H9 (cell line): ENCODE measurements at regions not wholly inside any gene's neighbourhood (a gene's known extent, or its start where the extent isn't known, plus 50 kb on each side); places are given as distances from the start of the nearest gene placed in this dataset.

Experiments used
- DNase-seq: peaks from one replicate; pipeline ENCODE4 v3.0.0-alpha.2; 2017
- H2AFZ ChIP-seq: one replicate; pipeline ENCODE4 v1.6.1; 2013; ENCODE audit warnings: mild to moderate bottlenecking, low read length, control low read depth, moderate library complexity
- H2AK5ac ChIP-seq: 2 replicates; pipeline ENCODE4 v1.6.1; 2013; ENCODE audit warnings: low read length, control low read depth, mixed read lengths; ENCODE audit not compliant: insufficient read length
- H2BK120ac ChIP-seq: one replicate; pipeline ENCODE4 v1.6.1; 2013; ENCODE audit warnings: low read depth, mild to moderate bottlenecking, low read length, control low read depth, inconsistent platforms; ENCODE audit not compliant: poor library complexity, severe bottlenecking
- H2BK12ac ChIP-seq: 2 replicates; pipeline ENCODE4 v1.6.1; 2013; ENCODE audit warnings: low read length, control low read depth, mixed read lengths, low read depth; ENCODE audit not compliant: insufficient read length
- H2BK15ac ChIP-seq: 2 replicates; pipeline ENCODE4 v1.6.1; 2013; ENCODE audit warnings: low read depth, low read length, control low read depth
- H2BK20ac ChIP-seq: one replicate; pipeline ENCODE4 v1.6.1; 2013; ENCODE audit warnings: low read depth, mild to moderate bottlenecking, low read length, control low read depth, inconsistent platforms; ENCODE audit not compliant: poor library complexity, severe bottlenecking
- H2BK5ac ChIP-seq: 2 replicates; pipeline ENCODE4 v1.6.1; 2013; ENCODE audit warnings: low read length, control low read depth, mixed read lengths; ENCODE audit not compliant: insufficient read length
- H3K14ac ChIP-seq: 2 replicates; pipeline ENCODE4 v1.6.1; 2013; ENCODE audit warnings: low read length, control low read depth; ENCODE audit not compliant: insufficient read depth
- H3K18ac ChIP-seq: 2 replicates; pipeline ENCODE4 v1.6.1; 2013; ENCODE audit warnings: low read depth, mild to moderate bottlenecking, mixed read lengths, low read length, control low read depth; ENCODE audit not compliant: insufficient read length
- H3K23ac ChIP-seq: 2 replicates; pipeline ENCODE4 v1.6.1; 2013; ENCODE audit warnings: low read length, control low read depth, mixed read lengths, low read depth; ENCODE audit not compliant: insufficient read length
- H3K23me2 ChIP-seq: 2 replicates; pipeline ENCODE4 v1.6.1; 2013; ENCODE audit warnings: low read depth, mild to moderate bottlenecking, mixed read lengths, low read length, control low read depth; ENCODE audit not compliant: insufficient read length, poor library complexity, severe bottlenecking
- H3K27ac ChIP-seq: 2 replicates; pipeline ENCODE4 v1.5.1; 2013; ENCODE audit warnings: low read length, control low read depth, mixed read lengths, low read depth; ENCODE audit not compliant: insufficient read length
- H3K27me3 ChIP-seq: 2 replicates; pipeline ENCODE4 v1.6.1; 2013; ENCODE audit warnings: low read length, control low read depth, inconsistent platforms; ENCODE audit not compliant: insufficient read depth
- H3K4ac ChIP-seq: 2 replicates; pipeline ENCODE4 v1.6.1; 2013; ENCODE audit warnings: low read depth, mild to moderate bottlenecking, control low read depth, inconsistent platforms, low read length, moderate library complexity
- H3K4me1 ChIP-seq: 2 replicates; pipeline ENCODE4 v1.6.1; 2013; ENCODE audit warnings: low read length, control low read depth, inconsistent platforms; ENCODE audit not compliant: insufficient read depth
- H3K4me2 ChIP-seq: 2 replicates; pipeline ENCODE4 v1.6.1; 2013; ENCODE audit warnings: low read length, control low read depth, mixed read lengths; ENCODE audit not compliant: insufficient read length, insufficient read depth
- H3K56ac ChIP-seq: 2 replicates; pipeline ENCODE4 v1.6.1; 2013; ENCODE audit warnings: low read depth, mild to moderate bottlenecking, mixed read lengths, low read length, control low read depth; ENCODE audit not compliant: insufficient read length
- H3K79me1 ChIP-seq: 2 replicates; pipeline ENCODE4 v1.6.1; 2013; ENCODE audit warnings: low read depth, mild to moderate bottlenecking, moderate library complexity, low read length, control low read depth, inconsistent platforms; ENCODE audit not compliant: insufficient read depth, poor library complexity, severe bottlenecking
- H3K79me2 ChIP-seq: 2 replicates; pipeline ENCODE4 v1.6.1; 2013; ENCODE audit warnings: low read length, control low read depth, inconsistent platforms; ENCODE audit not compliant: insufficient read depth
- H3K9ac ChIP-seq: 2 replicates; pipeline ENCODE4 v1.6.1; 2013; ENCODE audit warnings: low read length, control low read depth, mixed read lengths; ENCODE audit not compliant: insufficient read length; ENCODE audit errors: extremely low read depth
- H3K9me3 ChIP-seq: one replicate; pipeline ENCODE4 v1.6.1; 2013; ENCODE audit warnings: low read depth, low read length, inconsistent platforms; ENCODE audit not compliant: control insufficient read depth
- H3T11ph ChIP-seq: one replicate; pipeline ENCODE4 v1.6.1; 2013; ENCODE audit warnings: mild to moderate bottlenecking, low read length, control low read depth, inconsistent platforms
- H4K20me1 ChIP-seq: one replicate; pipeline ENCODE4 v1.6.1; 2013; ENCODE audit not compliant: control insufficient read depth, insufficient read length, insufficient read depth
- H4K5ac ChIP-seq: 2 replicates; pipeline ENCODE4 v1.6.1; 2013; ENCODE audit warnings: low read depth, mild to moderate bottlenecking, mixed read lengths, low read length, control low read depth; ENCODE audit not compliant: insufficient read length
- H4K8ac ChIP-seq: replicated peaks from 2 replicates; pipeline ENCODE4 v1.6.1; 2013; ENCODE audit warnings: low read length, control low read depth, mixed read lengths, low read depth; ENCODE audit not compliant: insufficient read length
- H4K91ac ChIP-seq: 2 replicates; pipeline ENCODE4 v1.6.1; 2013; ENCODE audit warnings: low read depth, mild to moderate bottlenecking, moderate library complexity, mixed read lengths, low read length, control low read depth; ENCODE audit not compliant: insufficient read length
- H3K27ac Mint-ChIP-seq, 3 experiments: 2 replicates in 2 of 3; 3 replicates in 1 of 3; pipeline ENCODE4 v1.8.0; 2020 to 2021; ENCODE audit warnings: mixed read lengths in 3 of 3, mild to moderate bottlenecking in 1 of 3, moderate library complexity in 1 of 3
- H3K27me3 Mint-ChIP-seq: 2 replicates; pipeline ENCODE4 v1.8.0; 2021; ENCODE audit warnings: low read depth, mild to moderate bottlenecking, moderate library complexity, mixed read lengths
- H3K36me3 Mint-ChIP-seq, 3 experiments: 2 replicates in 2 of 3; 3 replicates in 1 of 3; pipeline ENCODE4 v1.8.0; 2020 to 2021; ENCODE audit warnings: low read depth in 3 of 3, mixed read lengths in 3 of 3; ENCODE audit not compliant: insufficient read depth in 1 of 3
- H3K4me1 Mint-ChIP-seq, 2 experiments: 2 replicates each; pipeline ENCODE4 v1.8.0; 2020; ENCODE audit warnings: mixed read lengths in 2 of 2
- H3K4me3 Mint-ChIP-seq, 2 experiments: 2 replicates in 1 of 2; 3 replicates in 1 of 2; pipeline ENCODE4 v1.8.0; 2020 to 2021; ENCODE audit warnings: mild to moderate bottlenecking in 2 of 2, mixed read lengths in 2 of 2, moderate library complexity in 1 of 2
- H3K9me3 Mint-ChIP-seq, 2 experiments: 2 replicates in 1 of 2; 3 replicates in 1 of 2; pipeline ENCODE4 v1.8.0; 2020; ENCODE audit warnings: mild to moderate bottlenecking in 2 of 2, mixed read lengths in 2 of 2, moderate library complexity in 1 of 2
- CTCF ChIP-seq: fragments of 200-600 bp; sonication (generic); conservative IDR thresholded peaks from 3 replicates; pipeline ENCODE4 v1.8.0; 2021; ENCODE audit warnings: antibody characterized with exemption, mild to moderate bottlenecking
- WGBS: extraction: QIAGEN DNeasy Blood & Tissue Kit; methylation state at CpG from one replicate; pipeline ENCODE4 v1.1.7; 2013; ENCODE audit warnings: missing lambda C conversion rate, low lambda C conversion rate, mixed read lengths; ENCODE audit not compliant: insufficient read length; ENCODE audit errors: extremely low coverage; 5-methylcytosine and 5-hydroxymethylcytosine counted together

GRCh38 chr7:68691261-68692216 is 906.7 kb upstream of the AUTS2 start:
- Mint-ChIP-seq H3K27ac (no peak overlapping the region), H3K9me3 (peaks cover 11 to 17% of the 10 kb centered on the region in 2 experiments; a peak in 4 of 5 replicates), H3K27me3 (peaks cover 3% of the 10 kb centered on the region), H3K4me3 (no peak overlapping the region), H3K4me1 (peaks cover 23 to 27% of the 10 kb centered on the region in 2 experiments), H3K36me3 (peaks cover 2 to 17% (median 6%) of the 10 kb centered on the region in 3 experiments; a peak in 6 of 7 replicates)
- Histone ChIP-seq H4K91ac (no peak overlapping the region), H3K79me2 (no peaks in the 10 kb centered on the region), H2BK12ac (no peak overlapping the region), H3K56ac (no peak overlapping the region), H3K9ac (no peak overlapping the region), H2AFZ (no peak overlapping the region), H2BK5ac (no peak overlapping the region), H3K27me3 (no peaks in the 10 kb centered on the region), H3K23ac (no peak overlapping the region), H3K18ac (no peak overlapping the region), H3K27ac (no peak overlapping the region), H3K4ac (no peak overlapping the region), H2AK5ac (no peak overlapping the region), H3T11ph (no peak overlapping the region), H2BK120ac (no peak overlapping the region), H3K14ac (no peak overlapping the region), H2BK20ac (no peak overlapping the region), H3K4me2 (no peak overlapping the region), H4K5ac (no peak overlapping the region), H3K79me1 (no peaks in the 10 kb centered on the region), H4K20me1 (no peaks in the 10 kb centered on the region), H4K8ac (no peak overlapping the region), H2BK15ac (no peak overlapping the region), H3K9me3 (no peaks in the 10 kb centered on the region), H3K23me2 (no peaks in the 10 kb centered on the region), H3K4me1 (peaks cover 7% of the 10 kb centered on the region; the same call in 1 of the 2 replicates)
- TF ChIP-seq CTCF = no peak
- DNase-seq = no peak
- WGBS = no CpG with 5 or more reads among the region's 12 CpGs
